Ascending aorta (tissue), 2 donors: ENCODE measurements at regions not wholly inside any gene's neighbourhood (a gene's known extent, or its start where the extent isn't known, plus 50 kb on each side); places are given as distances from the start of the nearest gene placed in this dataset.

Experiments
- DNase-seq, 2 donors: peaks; one replicate each; pipeline ENCODE4 v3.0.0-alpha.2; 2019; ENCODE audit warnings: low spot score in 2 of 2
- H3K27ac ChIP-seq, 2 donors: fragments of 200-600 bp; sonication (generic); one replicate each; pipeline ENCODE4 v1.5.1; 2016 to 2017; ENCODE audit warnings: mild to moderate bottlenecking in 1 of 2
- H3K27me3 ChIP-seq: fragments of 200-600 bp; sonication (generic); one replicate; pipeline ENCODE4 v1.5.1; 2017
- H3K36me3 ChIP-seq, 2 donors: fragments of 200-600 bp; sonication (generic); one replicate each; pipeline ENCODE4 v1.5.1; 2016
- H3K4me1 ChIP-seq, 2 donors: fragments of 200-600 bp; sonication (generic); one replicate each; pipeline ENCODE4 v1.5.1; 2016 to 2017; ENCODE audit warnings: mild to moderate bottlenecking in 1 of 2
- H3K4me3 ChIP-seq, 2 donors: fragments of 200-600 bp; sonication (generic); one replicate each; pipeline ENCODE4 v1.5.1; 2016 to 2017; ENCODE audit warnings: mild to moderate bottlenecking in 1 of 2
- H3K9me3 ChIP-seq, 2 donors: fragments of 200-600 bp; sonication (generic); one replicate each; pipeline ENCODE4 v1.5.1; 2016
- intact Hi-C: fragments of 100-400 bp; cut with DNase I; formaldehyde crosslinking; loops from one replicate; pipeline ENCODE4 v1.15.1; 2023
- TF ChIP-seq, protein P1 (sequence below), 3 experiments: fragments of 200-600 bp in 2 of 3; fragments of 450-650 bp in 1 of 3; sonication (generic) in 2 of 3; IDR thresholded peaks; one replicate each; pipeline ENCODE4 v1.5.1; 2016 to 2019; ENCODE audit warnings: antibody characterized with exemption in 3 of 3, mild to moderate bottlenecking in 1 of 3, moderate library complexity in 1 of 3

DNA sequence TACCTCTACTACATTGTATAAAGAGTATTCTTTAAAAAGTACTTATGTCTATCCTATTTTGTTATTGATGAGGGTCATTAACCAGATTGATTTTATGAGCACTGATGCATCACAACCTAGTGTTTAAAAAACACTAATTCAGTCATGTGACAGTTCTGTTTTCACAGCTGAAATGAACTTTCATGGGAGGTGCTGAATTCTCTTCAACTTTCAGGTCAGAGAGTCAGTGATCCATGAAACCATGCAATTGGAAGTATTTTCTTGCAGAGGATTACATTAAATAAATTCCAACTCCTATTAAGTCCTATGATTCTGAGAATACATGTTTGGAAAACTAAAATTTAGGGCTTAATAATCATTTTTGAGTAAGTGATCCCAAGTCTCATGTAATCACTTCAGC is 889.4 kb downstream of the KCNA4 start:
- Histone ChIP-seq H3K27me3 (no peaks in the 10 kb centered on the region), H3K9me3 (no peaks in the 10 kb centered on the region), H3K27ac (no peak overlapping the region), H3K4me3 (no peak overlapping the region), H3K4me1 (no peaks in the 10 kb centered on the region), H3K36me3 (no peaks in the 10 kb centered on the region)
- intact Hi-C loops: no loop called here
- no peak for DNase-seq
- TF ChIP-seq, protein P1, sequence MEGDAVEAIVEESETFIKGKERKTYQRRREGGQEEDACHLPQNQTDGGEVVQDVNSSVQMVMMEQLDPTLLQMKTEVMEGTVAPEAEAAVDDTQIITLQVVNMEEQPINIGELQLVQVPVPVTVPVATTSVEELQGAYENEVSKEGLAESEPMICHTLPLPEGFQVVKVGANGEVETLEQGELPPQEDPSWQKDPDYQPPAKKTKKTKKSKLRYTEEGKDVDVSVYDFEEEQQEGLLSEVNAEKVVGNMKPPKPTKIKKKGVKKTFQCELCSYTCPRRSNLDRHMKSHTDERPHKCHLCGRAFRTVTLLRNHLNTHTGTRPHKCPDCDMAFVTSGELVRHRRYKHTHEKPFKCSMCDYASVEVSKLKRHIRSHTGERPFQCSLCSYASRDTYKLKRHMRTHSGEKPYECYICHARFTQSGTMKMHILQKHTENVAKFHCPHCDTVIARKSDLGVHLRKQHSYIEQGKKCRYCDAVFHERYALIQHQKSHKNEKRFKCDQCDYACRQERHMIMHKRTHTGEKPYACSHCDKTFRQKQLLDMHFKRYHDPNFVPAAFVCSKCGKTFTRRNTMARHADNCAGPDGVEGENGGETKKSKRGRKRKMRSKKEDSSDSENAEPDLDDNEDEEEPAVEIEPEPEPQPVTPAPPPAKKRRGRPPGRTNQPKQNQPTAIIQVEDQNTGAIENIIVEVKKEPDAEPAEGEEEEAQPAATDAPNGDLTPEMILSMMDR (IDR thresholded peaks at IDR 0.05): no peak

DNA sequence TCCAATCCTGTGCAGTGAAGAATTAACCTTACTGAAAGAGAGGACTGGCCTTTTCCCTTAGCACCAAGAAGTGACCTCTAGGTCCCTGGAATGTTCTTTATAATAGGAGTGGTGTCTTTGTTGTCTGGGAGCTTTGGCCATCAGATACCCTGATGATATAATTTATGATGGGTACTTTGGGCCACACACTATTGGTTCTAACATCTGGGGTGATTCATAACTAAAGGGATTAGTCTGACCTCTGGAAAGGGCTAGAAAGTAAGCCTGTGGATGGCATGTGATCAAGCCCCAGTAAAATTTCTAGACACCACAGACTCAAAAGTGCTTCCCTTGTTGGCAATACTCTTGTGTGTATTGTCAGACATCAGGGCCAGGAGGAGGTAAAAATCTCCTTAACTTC is 891.2 kb downstream of the KCNA4 start:
- TF ChIP-seq, protein P1 (IDR thresholded peaks at IDR 0.05): no peak
- no peaks in the 10 kb centered on the region for H3K36me3 ChIP-seq
- H3K9me3 ChIP-seq: no peaks in the 10 kb centered on the region
- no peaks in the 10 kb centered on the region for H3K27me3 ChIP-seq
- no peak overlapping the region for H3K27ac ChIP-seq
- no peaks in the 10 kb centered on the region for H3K4me1 ChIP-seq
- H3K4me3 ChIP-seq: no peak overlapping the region
- no peak for DNase-seq
- intact Hi-C loops: no loop called here

DNA sequence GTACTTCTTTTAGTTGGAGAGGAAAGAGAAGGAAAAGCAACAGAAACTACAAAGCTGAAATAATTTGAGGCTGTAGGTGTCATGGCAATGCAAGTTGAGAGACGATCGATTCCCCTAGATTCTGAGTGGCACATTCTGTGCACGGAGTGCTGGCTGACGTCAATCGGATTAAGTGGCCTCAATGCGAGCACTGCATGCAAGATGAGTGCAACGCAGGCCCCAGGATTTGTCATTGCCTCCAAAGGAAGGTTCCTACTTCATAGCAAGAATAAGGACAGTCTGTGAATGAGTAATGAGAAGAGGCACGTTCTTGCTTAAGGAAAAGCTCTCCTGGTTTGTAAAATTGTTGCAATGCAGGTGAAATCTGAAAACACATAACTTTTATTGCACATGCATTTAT is 892.4 kb downstream of the KCNA4 start:
- TF ChIP-seq, protein P1 (IDR thresholded peaks at IDR 0.05): no peak
- intact Hi-C loops: no loop called here
- no peaks in the 10 kb centered on the region for H3K36me3 ChIP-seq

DNA sequence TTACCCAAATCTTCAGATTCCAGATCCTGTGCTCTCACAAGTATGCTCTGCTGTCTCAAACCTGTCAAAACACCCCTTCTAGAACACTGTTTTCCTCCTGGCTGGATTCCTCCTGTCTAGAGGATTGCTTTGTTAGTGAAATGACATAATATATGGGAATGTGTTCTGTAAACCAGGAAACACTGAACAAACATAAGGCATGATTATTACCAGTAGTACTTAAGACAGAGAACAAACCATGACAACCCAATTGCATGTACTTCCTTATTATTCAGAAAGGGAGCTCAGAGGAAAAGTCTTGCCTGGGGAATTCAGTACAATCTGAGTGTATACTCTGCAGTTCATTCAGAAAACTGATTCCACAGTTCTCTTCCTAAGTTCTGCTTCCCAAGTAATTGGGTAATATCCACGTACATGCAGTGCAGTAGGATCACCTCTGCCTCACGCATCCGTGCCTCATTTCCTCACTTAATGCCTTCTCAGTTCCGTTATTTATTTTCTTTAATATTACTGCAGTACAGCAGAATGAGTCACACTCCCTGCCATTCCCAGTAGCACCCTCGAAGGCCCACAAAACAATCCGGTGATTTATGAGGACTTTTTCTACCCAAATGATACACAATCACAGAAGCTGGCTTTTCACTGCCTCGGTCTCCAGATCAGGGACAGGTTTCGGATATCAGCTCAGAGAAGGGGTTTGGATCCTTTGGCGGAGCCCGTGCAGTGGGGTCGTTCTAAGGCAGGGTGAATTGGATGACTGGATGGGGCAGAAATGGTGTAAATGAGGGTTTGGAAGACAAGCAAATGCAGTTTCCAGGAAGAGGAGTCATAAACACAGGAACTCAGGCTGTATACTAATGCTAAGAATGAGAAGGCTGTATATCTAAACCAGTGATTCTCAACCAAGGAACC is 896.9 kb downstream of the KCNA4 start:
- intact Hi-C loops: no loop called here
- no peaks in the 10 kb centered on the region for H3K27me3 ChIP-seq
- no peaks in the 10 kb centered on the region for H3K36me3 ChIP-seq
- H3K27ac ChIP-seq: no peak overlapping the region
- no peaks in the 10 kb centered on the region for H3K4me1 ChIP-seq
- TF ChIP-seq, protein P1 (IDR thresholded peaks at IDR 0.05): no peak
- H3K9me3 ChIP-seq: no peaks in the 10 kb centered on the region
- H3K4me3 ChIP-seq: no peak overlapping the region
- DNase-seq: no peak

More for the DNA sequence above, 892.4 kb downstream of the KCNA4 start:
- DNase-seq: no peak
- H3K9me3 ChIP-seq: no peaks in the 10 kb centered on the region
- no peaks in the 10 kb centered on the region for H3K4me1 ChIP-seq
- no peak overlapping the region for H3K4me3 ChIP-seq
- H3K27me3 ChIP-seq: no peaks in the 10 kb centered on the region
- no peak overlapping the region for H3K27ac ChIP-seq

DNA sequence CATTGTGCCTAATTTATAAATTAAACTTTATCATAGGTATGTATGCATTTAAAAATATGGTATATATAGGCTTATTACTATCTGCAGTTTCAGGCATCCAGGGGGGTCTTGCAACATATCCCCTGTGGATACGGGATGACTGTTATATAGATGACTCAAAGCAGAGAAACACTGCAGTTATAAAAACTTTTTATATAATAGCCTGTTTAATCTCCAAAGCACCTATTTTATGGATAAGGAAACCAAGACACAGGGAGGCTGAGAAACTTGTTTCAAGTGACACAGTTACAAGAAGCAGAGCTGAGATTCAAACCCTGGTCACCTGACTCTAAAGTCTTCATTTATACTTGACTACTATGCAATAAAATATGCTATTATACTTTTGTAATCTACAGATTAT is 897.7 kb downstream of the KCNA4 start:
- intact Hi-C loops: no loop called here

More for the DNA sequence above, 897.7 kb downstream of the KCNA4 start:
- no peaks in the 10 kb centered on the region for H3K9me3 ChIP-seq
- H3K27me3 ChIP-seq: no peaks in the 10 kb centered on the region
- TF ChIP-seq, protein P1 (IDR thresholded peaks at IDR 0.05): no peak
- no peak overlapping the region for H3K27ac ChIP-seq
- H3K36me3 ChIP-seq: no peaks in the 10 kb centered on the region
- no peak for DNase-seq
- H3K4me3 ChIP-seq: no peak overlapping the region
- H3K4me1 ChIP-seq: no peaks in the 10 kb centered on the region
